NT2/D1 (cell line): ENCODE measurements at regions not wholly inside any gene's neighbourhood (a gene's known extent, or its start where the extent isn't known, plus 50 kb on each side); places are given as distances from the start of the nearest gene placed in this dataset.

Experiments used
- DNase-seq: peaks from one replicate; pipeline ENCODE4 v3.0.0-alpha.2; 2011; ENCODE audit warnings: low read depth, low spot score
- H3K27me3 ChIP-seq: 2 replicates; pipeline ENCODE4 v1.6.0; 2011; ENCODE audit warnings: mild to moderate bottlenecking; ENCODE audit not compliant: insufficient read length, insufficient read depth
- H3K36me3 ChIP-seq: 2 replicates; pipeline ENCODE4 v1.6.1; 2011; ENCODE audit warnings: mild to moderate bottlenecking, low read length, mixed read lengths; ENCODE audit not compliant: insufficient read depth, insufficient read length
- H3K4me1 ChIP-seq: 2 replicates; pipeline ENCODE4 v1.5.1; 2011; ENCODE audit not compliant: insufficient read depth, insufficient read length
- H3K4me3 ChIP-seq: 2 replicates; pipeline ENCODE4 v1.5.1; 2011; ENCODE audit warnings: low read depth; ENCODE audit not compliant: insufficient read length
- H3K9ac ChIP-seq: 2 replicates; pipeline ENCODE4 v1.6.0; 2011; ENCODE audit warnings: low read depth; ENCODE audit not compliant: insufficient read length
- H3K9me3 ChIP-seq: 2 replicates; pipeline ENCODE4 v1.5.1; 2011; ENCODE audit warnings: mild to moderate bottlenecking, low read length; ENCODE audit not compliant: insufficient read depth
- SUZ12 ChIP-seq: IDR thresholded peaks from 2 replicates; pipeline ENCODE4 v1.6.1; 2011; ENCODE audit not compliant: insufficient read length, insufficient read depth; ENCODE audit errors: extremely low read depth
- YY1 ChIP-seq: IDR thresholded peaks from 2 replicates; pipeline ENCODE4 v1.6.1; 2011; ENCODE audit not compliant: insufficient read length, insufficient read depth
- ZNF274 ChIP-seq: IDR thresholded peaks from 2 replicates; pipeline ENCODE4 v1.6.1; 2011; ENCODE audit warnings: mild to moderate bottlenecking, low read depth, low read length

- Histone ChIP-seq H3K9me3 (no peaks in the 10 kb centered on the region), H3K9ac (no peak overlapping the region), H3K4me1 (peaks cover 5% of the 10 kb centered on the region), H3K36me3 (no peaks in the 10 kb centered on the region), H3K27me3 (no peaks in the 10 kb centered on the region), H3K4me3 (no peak overlapping the region)
- no peak for DNase-seq
- TF ChIP-seq ZNF274 (no peak), SUZ12 (no peak), YY1 (no peak)
Measured at GRCh38 chr21:35226968-35227744, 178.1 kb upstream of the RUNX1 start.

- TF ChIP-seq YY1, result no peak
- Histone ChIP-seq H3K9ac (no peak overlapping the region), H3K27me3 (no peaks in the 10 kb centered on the region), H3K4me1 (peaks cover 5% of the 10 kb centered on the region), H3K36me3 (no peaks in the 10 kb centered on the region), H3K9me3 (0 out of 2 replicates have a peak, but pooled peaks cover 4% of the 10 kb centered on the region), H3K4me3 (no peak overlapping the region)
- no peak for DNase-seq
Measured at GRCh38 chr21:35226328-35226727, 177.2 kb upstream of the RUNX1 start.

GRCh38 chr21:35225573-35225972 is 176.5 kb upstream of the RUNX1 start:
- Histone ChIP-seq H3K4me1 (peaks cover 5% of the 10 kb centered on the region), H3K36me3 (no peaks in the 10 kb centered on the region), H3K9ac (no peak overlapping the region), H3K4me3 (no peak overlapping the region), H3K9me3 (0 out of 2 replicates have a peak, but pooled peaks cover 4% of the 10 kb centered on the region), H3K27me3 (no peaks in the 10 kb centered on the region)
- TF ChIP-seq SUZ12, result no peak
- TF ChIP-seq ZNF274, result no peak
- no peak for TF ChIP-seq YY1
- no peak for DNase-seq

- no peaks in the 10 kb centered on the region for H3K36me3 ChIP-seq
- H3K27me3 ChIP-seq, result no peaks in the 10 kb centered on the region
- H3K9ac ChIP-seq, result no peak overlapping the region
- H3K9me3 ChIP-seq, result 0 out of 2 replicates have a peak, but pooled peaks cover 4% of the 10 kb centered on the region
- peaks cover 5% of the 10 kb centered on the region for H3K4me1 ChIP-seq
- TF ChIP-seq ZNF274 (no peak), YY1 (no peak), SUZ12 (no peak)
- no peak for DNase-seq
- no peak overlapping the region for H3K4me3 ChIP-seq
Measured at GRCh38 chr21:35223480-35224156, 174.5 kb upstream of the RUNX1 start.

GRCh38 chr21:35222541-35222941 is 173.4 kb upstream of the RUNX1 start:
- Histone ChIP-seq H3K27me3 (no peaks in the 10 kb centered on the region), H3K4me1 (peaks cover 4% of the 10 kb centered on the region), H3K36me3 (no peaks in the 10 kb centered on the region), H3K9me3 (0 out of 2 replicates have a peak, but pooled peaks cover 4% of the 10 kb centered on the region), H3K4me3 (no peak overlapping the region), H3K9ac (no peak overlapping the region)
- DNase-seq, result no peak
- no peak for TF ChIP-seq YY1
- TF ChIP-seq SUZ12, result no peak
- no peak for TF ChIP-seq ZNF274

GRCh38 chr21:35222021-35222420 is 172.9 kb upstream of the RUNX1 start:
- peaks cover 3% of the 10 kb centered on the region for H3K4me1 ChIP-seq
- DNase-seq, result no peak
- no peak overlapping the region for H3K4me3 ChIP-seq
- H3K9ac ChIP-seq, result no peak overlapping the region
- no peaks in the 10 kb centered on the region for H3K36me3 ChIP-seq
- TF ChIP-seq YY1 (no peak), SUZ12 (no peak), ZNF274 (no peak)
- no peaks in the 10 kb centered on the region for H3K27me3 ChIP-seq
- 0 out of 2 replicates have a peak, but pooled peaks cover 4% of the 10 kb centered on the region for H3K9me3 ChIP-seq

GRCh38 chr21:35220301-35220700 is 171.2 kb upstream of the RUNX1 start:
- Histone ChIP-seq H3K36me3 (no peaks in the 10 kb centered on the region), H3K9ac (no peak overlapping the region), H3K4me1 (peaks cover 2% of the 10 kb centered on the region), H3K9me3 (0 out of 2 replicates have a peak, but pooled peaks cover 4% of the 10 kb centered on the region), H3K27me3 (no peaks in the 10 kb centered on the region), H3K4me3 (no peak overlapping the region)
- no peak for TF ChIP-seq YY1
- DNase-seq, result no peak
